ENCODE measurements at regions not wholly inside any gene's neighbourhood (a gene's known extent, or its start where the extent isn't known, plus 50 kb on each side); places are given as distances from the start of the nearest gene placed in this dataset.

GRCh38 chr22:22830957-22831688 is 56.5 kb upstream of the IGLL5 start:
- H3K4me3 Mint-ChIP-seq: no peak overlapping the region
- TF ChIP-seq EZH2phosphoT487 (IDR thresholded peaks at IDR 0.05) (no peak), CTCF (IDR thresholded peaks at IDR 0.05) (no peak), EZH2 (IDR thresholded peaks at IDR 0.05) (no peak)

GRCh38 chr22:22833059-22833458 is 54.6 kb upstream of the IGLL5 start:
- Histone ChIP-seq H2AFZ (replicated peaks) (no peak overlapping the region), H3F3A (ENCODE audit: low read depth) (no peaks in the 10 kb centered on the region), H3K4me2 (no peak overlapping the region), H3K79me2 (ENCODE audit: low read depth) (no peaks in the 10 kb centered on the region), H3K4me1 (no peaks in the 10 kb centered on the region), H3K27me3 (peaks cover 97% of the 10 kb centered on the region), H4K20me1 (ENCODE audit: low read depth) (no peaks in the 10 kb centered on the region), H3K36me3 (no peaks in the 10 kb centered on the region), H3K9me3 (ENCODE audit: low read depth) (no peaks in the 10 kb centered on the region), H3K4me3 (no peak overlapping the region), H3K9ac (no peak overlapping the region), H3K27ac (no peak overlapping the region)
- H3K27ac Mint-ChIP-seq: no peak overlapping the region
- no peak for DNase-seq (ENCODE audit: low spot score)
- no peaks in the 10 kb centered on the region for H3K36me3 Mint-ChIP-seq
- no peak overlapping the region for H3K4me3 Mint-ChIP-seq
- peaks cover 2% of the 10 kb centered on the region for H3K9me3 Mint-ChIP-seq
- H3K4me1 Mint-ChIP-seq: no peaks in the 10 kb centered on the region
- no peak for TF ChIP-seq EZH2 (IDR thresholded peaks at IDR 0.05)
- no peak for TF ChIP-seq EZH2phosphoT487 (IDR thresholded peaks at IDR 0.05)
- no peak for TF ChIP-seq CTCF (IDR thresholded peaks at IDR 0.05)
- H3K27me3 Mint-ChIP-seq (ENCODE audit: insufficient read depth, low read depth): peaks cover 2% of the 10 kb centered on the region

More at GRCh38 chr22:22830957-22831688, 56.5 kb upstream of the IGLL5 start:
- Mint-ChIP-seq H3K27me3 (ENCODE audit: insufficient read depth, low read depth) (no peaks in the 10 kb centered on the region), H3K9me3 (peaks cover 2% of the 10 kb centered on the region), H3K27ac (no peak overlapping the region), H3K36me3 (no peaks in the 10 kb centered on the region), H3K4me1 (no peaks in the 10 kb centered on the region)
- Histone ChIP-seq H3K79me2 (ENCODE audit: low read depth) (no peaks in the 10 kb centered on the region), H3K27ac (no peak overlapping the region), H3K9me3 (ENCODE audit: low read depth) (no peaks in the 10 kb centered on the region), H3K4me1 (no peaks in the 10 kb centered on the region), H3K4me2 (no peak overlapping the region), H2AFZ (replicated peaks) (no peak overlapping the region), H3K4me3 (no peak overlapping the region), H3K9ac (no peak overlapping the region), H3K36me3 (no peaks in the 10 kb centered on the region), H3K27me3 (peaks cover 97% of the 10 kb centered on the region), H3F3A (ENCODE audit: low read depth) (no peaks in the 10 kb centered on the region), H4K20me1 (ENCODE audit: low read depth) (no peaks in the 10 kb centered on the region)
- no peak for DNase-seq (ENCODE audit: low spot score)

- Mint-ChIP-seq H3K36me3 (no peaks in the 10 kb centered on the region), H3K4me1 (no peaks in the 10 kb centered on the region), H3K27ac (no peak overlapping the region), H3K9me3 (peaks cover 2% of the 10 kb centered on the region), H3K4me3 (no peak overlapping the region), H3K27me3 (ENCODE audit: insufficient read depth, low read depth) (peaks cover 2% of the 10 kb centered on the region)
- Histone ChIP-seq H3K4me1 (no peaks in the 10 kb centered on the region), H3K9ac (no peak overlapping the region), H3K27ac (no peak overlapping the region), H3K9me3 (ENCODE audit: low read depth) (no peaks in the 10 kb centered on the region), H3K27me3 (peaks cover 100% of the 10 kb centered on the region), H2AFZ (replicated peaks) (no peak overlapping the region), H3K79me2 (ENCODE audit: low read depth) (no peaks in the 10 kb centered on the region), H4K20me1 (ENCODE audit: low read depth) (no peaks in the 10 kb centered on the region), H3F3A (ENCODE audit: low read depth) (no peaks in the 10 kb centered on the region), H3K4me3 (no peak overlapping the region), H3K36me3 (no peaks in the 10 kb centered on the region), H3K4me2 (no peak overlapping the region)
- TF ChIP-seq EZH2 (IDR thresholded peaks at IDR 0.05) (no peak), CTCF (IDR thresholded peaks at IDR 0.05) (no peak), EZH2phosphoT487 (IDR thresholded peaks at IDR 0.05) (no peak)
- no peak for DNase-seq (ENCODE audit: low spot score)
Observed at GRCh38 chr22:22833488-22833887, 54.1 kb upstream of the IGLL5 start.

Data from neural progenitor cell (in vitro differentiated cells).